Endothelial cell of umbilical vein (primary cell): ENCODE measurements at regions not wholly inside any gene's neighbourhood (a gene's known extent, or its start where the extent isn't known, plus 50 kb on each side); places are given as distances from the start of the nearest gene placed in this dataset.

Experiments
- BruUV-seq: library from RNA; stranded (reverse); fragments of 400-500 nt; replicated peaks from 2 replicates; lab custom pipeline; 2021; lab: Mats Ljungman, UMichigan
- CTCF ChIA-PET: fragments of 300-600, 350-600 bp; sonication (Branson Sonifier 250); formaldehyde crosslinking; loops from one replicate; lab custom pipeline; 2021; ENCODE audit warnings: antibody characterized with exemption, inconsistent platforms; lab: Charles Lee
- POLR2A ChIA-PET: fragments of 300-600, 350-600 bp; sonication (Branson Sonifier 250); formaldehyde crosslinking; loops from one replicate; lab custom pipeline; 2021; ENCODE audit warnings: antibody characterized with exemption, inconsistent platforms; lab: Charles Lee
- DNase-seq: peaks from one replicate; pipeline ENCODE4 v3.0.0-alpha.2; 2011; ENCODE audit warnings: low read depth, low spot score
- FAIRE-seq: peaks from 2 replicates; lab custom pipeline; 2011; peaks lifted over from hg19 to GRCh38; lab: Jason Lieb, UNC
- H2AFZ ChIP-seq: 2 replicates; pipeline ENCODE4 v1.6.0; 2012; ENCODE audit warnings: low read depth, low read length, control low read depth, inconsistent platforms
- H3K27ac ChIP-seq: 2 replicates; pipeline ENCODE4 v1.5.1; 2011; ENCODE audit warnings: low read depth, mild to moderate bottlenecking, control low read depth, low read length, moderate library complexity; ENCODE audit not compliant: insufficient read depth
- H3K27me3 ChIP-seq, 2 experiments: 2 replicates each; pipeline versions ENCODE4 v1.6.0 to v1.6.1; 2011; ENCODE audit warnings: low read length in 2 of 2, mixed read lengths in 1 of 2; ENCODE audit not compliant: control insufficient read depth in 2 of 2, insufficient read depth in 2 of 2
- H3K36me3 ChIP-seq, 2 experiments: 2 replicates in 1 of 2; 3 replicates in 1 of 2; pipeline ENCODE4 v1.5.1; 2011; ENCODE audit warnings: low read length in 2 of 2, mild to moderate bottlenecking in 1 of 2, moderate library complexity in 1 of 2; ENCODE audit not compliant: control insufficient read depth in 2 of 2, insufficient read depth in 2 of 2; ENCODE audit errors: extremely low read depth in 1 of 2
- H3K4me1 ChIP-seq: 3 replicates; pipeline ENCODE4 v1.5.1; 2011; ENCODE audit warnings: mild to moderate bottlenecking, low read length; ENCODE audit not compliant: control insufficient read depth, insufficient read depth; ENCODE audit errors: extremely low read depth
- H3K4me2 ChIP-seq: 2 replicates; pipeline ENCODE4 v1.6.1; 2011; ENCODE audit warnings: low read length, control low read depth, mixed read lengths; ENCODE audit not compliant: insufficient read depth
- H3K4me3 ChIP-seq, 3 experiments: fragments of 200-600 bp in 1 of 3; sonication (generic), shearing (Covaris generic) in 1 of 3; replicated peaks in 1 of 3; 2 replicates each; pipeline ENCODE4 v1.5.1; 2011 to 2016; ENCODE audit warnings: control low read depth in 3 of 3, low read length in 3 of 3, mild to moderate bottlenecking in 2 of 3, inconsistent platforms in 1 of 3, low read depth in 1 of 3, moderate library complexity in 1 of 3; ENCODE audit not compliant: insufficient read depth in 1 of 3
- H3K79me2 ChIP-seq: 2 replicates; pipeline ENCODE4 v1.6.0; 2012; ENCODE audit warnings: low read length, inconsistent platforms; ENCODE audit not compliant: control insufficient read depth, insufficient read depth
- H3K9ac ChIP-seq: replicated peaks from 2 replicates; pipeline ENCODE3; 2011; ENCODE audit warnings: low read length, control low read depth; ENCODE audit not compliant: insufficient read depth; ENCODE audit errors: extremely low read depth
- H3K9me1 ChIP-seq: replicated peaks from 3 replicates; pipeline ENCODE4 v1.6.0; 2011; ENCODE audit warnings: mild to moderate bottlenecking, low read length; ENCODE audit not compliant: control insufficient read depth, insufficient read depth; ENCODE audit errors: extremely low read depth
- H3K9me3 ChIP-seq: replicated peaks from 2 replicates; pipeline ENCODE4 v1.5.1; 2012; ENCODE audit warnings: low read length, inconsistent platforms; ENCODE audit not compliant: control insufficient read depth, insufficient read depth
- H4K20me1 ChIP-seq: replicated peaks from 2 replicates; pipeline ENCODE3; 2011; ENCODE audit warnings: mild to moderate bottlenecking, low read length; ENCODE audit not compliant: control insufficient read depth, insufficient read depth; ENCODE audit errors: extremely low read depth
- CTCF ChIP-seq, 2 donors: IDR thresholded peaks; 1 replicate in 1 of 2; 2 replicates in 1 of 2; pipeline ENCODE4 v1.5.1; 2011; ENCODE audit warnings: low read length in 2 of 2, mild to moderate bottlenecking in 2 of 2, moderate library complexity in 2 of 2, control low read depth in 1 of 2, inconsistent platforms in 1 of 2, low read depth in 1 of 2; ENCODE audit not compliant: insufficient read depth in 1 of 2; ENCODE audit errors: extremely low read depth in 1 of 2
- EZH2 ChIP-seq: IDR thresholded peaks from 2 replicates; pipeline ENCODE4 v1.6.1; 2012; ENCODE audit warnings: borderline replicate concordance, low read depth, mild to moderate bottlenecking, moderate library complexity, low read length, inconsistent platforms; ENCODE audit not compliant: severe bottlenecking
- FOS ChIP-seq: IDR thresholded peaks from 2 replicates; pipeline ENCODE4 v1.6.1; 2011; ENCODE audit warnings: mild to moderate bottlenecking, low read length, moderate library complexity, borderline replicate concordance; ENCODE audit not compliant: insufficient read depth
- GATA2 ChIP-seq: IDR thresholded peaks from 2 replicates; pipeline ENCODE4 v1.7.0; 2011; ENCODE audit warnings: low read depth, mild to moderate bottlenecking, moderate library complexity, mixed read lengths, low read length; ENCODE audit not compliant: insufficient read length, insufficient read depth
- JUN ChIP-seq: IDR thresholded peaks from 2 replicates; pipeline ENCODE4 v1.6.1; 2011; ENCODE audit warnings: borderline replicate concordance, low read depth; ENCODE audit not compliant: insufficient read length, insufficient read depth
- MAX ChIP-seq: IDR thresholded peaks from 2 replicates; pipeline ENCODE4 v1.6.1; 2011; ENCODE audit not compliant: insufficient read depth, insufficient read length
- MYC ChIP-seq: IDR thresholded peaks from one replicate; pipeline ENCODE4 v1.6.1; 2011; ENCODE audit warnings: mild to moderate bottlenecking, low read depth, low read length
- POLR2A ChIP-seq: IDR thresholded peaks from 2 replicates; pipeline ENCODE4 v1.6.1; 2012; ENCODE audit warnings: low read depth, mild to moderate bottlenecking, control low read depth, low read length
- POLR2AphosphoS5 ChIP-seq: IDR thresholded peaks from 2 replicates; pipeline ENCODE4 v1.6.1; 2012; ENCODE audit warnings: low read depth, mild to moderate bottlenecking, control low read depth, low read length, moderate library complexity; ENCODE audit not compliant: insufficient read depth
- dilution Hi-C: fragments of 300-500 bp; cut with MboI; formaldehyde crosslinking; loops from one replicate; pipeline ENCODE4 v1.15.0; 2019; ENCODE audit warnings: low sequenced_read_pairs; ENCODE audit not compliant: extremely low pct_ligation_motif_present
- intact Hi-C: fragments of 100-400 bp; cut with micrococcal nuclease; formaldehyde crosslinking; loops from one replicate; pipeline ENCODE4 v1.10.0; 2022

- dilution Hi-C loops, result no loop called here
- TF ChIP-seq JUN (no peak), FOS (no peak), EZH2 (no peak), GATA2 (no peak), MYC (no peak), MAX (no peak), POLR2A (no peak), POLR2AphosphoS5 (no peak), CTCF (IDR thresholded peaks at IDR 0.05; ENCODE audit: extremely low read depth in 1 of 2, insufficient read depth in 1 of 2, low read depth in 1 of 2, low read length in 2 of 2) (no peak)
- FAIRE-seq (no peak), DNase-seq (no peak)
- Histone ChIP-seq H3K79me2 (no peaks in the 10 kb centered on the region), H3K9me3 (no peaks in the 10 kb centered on the region), H3K4me1 (no peaks in the 10 kb centered on the region), H3K4me3 (no peak overlapping the region), H3K27me3 (no peaks in the 10 kb centered on the region), H3K9me1 (no peaks in the 10 kb centered on the region), H3K4me2 (no peak overlapping the region), H3K27ac (no peak overlapping the region), H4K20me1 (no peaks in the 10 kb centered on the region), H3K36me3 (no peaks in the 10 kb centered on the region), H2AFZ (no peak overlapping the region), H3K9ac (no peak overlapping the region)
- ChIA-PET CTCF (interaction anchor here (0.8 to 4.3 kb wide), 12 partner anchors 47 to 1015 kb away, joined by 3 to 79 read pairs (median 5); partner anchors contain the start of gene CCDC83), POLR2A (no interaction called here)
- intact Hi-C loops, result no loop called here
- no TSS peak for BruUV-seq
Measured at GRCh38 chr11:86869531-86869930, 69.2 kb downstream of the PRSS23 start.
